ENCODE measurements at regions not wholly inside any gene's neighbourhood (a gene's known extent, or its start where the extent isn't known, plus 50 kb on each side); places are given as distances from the start of the nearest gene placed in this dataset.

- DNase-seq (ENCODE audit: low spot score) = no peak
- Mint-ChIP-seq H3K9me3 (no peaks in the 10 kb centered on the region), H3K4me1 (ENCODE audit: low read depth) (peaks cover 32% of the 10 kb centered on the region), H3K27ac (peak overlapping the region; percentile 10), H3K36me3 (ENCODE audit: low read depth) (peaks cover 3% of the 10 kb centered on the region), H3K4me3 (ENCODE audit: low read depth) (no peak overlapping the region), H3K27me3 (ENCODE audit: low read depth) (peaks cover 2% of the 10 kb centered on the region)
- intact Hi-C loops (cut with micrococcal nuclease) = loop anchor here (1.0 kb wide), 1 partner anchor 11 kb away; no protein-coding TSS in a partner anchor
Observed at GRCh38 chr7:17031906-17032551, 150.2 kb upstream of the AGR3 start.

GRCh38 chr7:17033245-17033644 lies 151.5 kb upstream of the AGR3 start:
- H3K4me1 Mint-ChIP-seq (ENCODE audit: low read depth) = peaks cover 31% of the 10 kb centered on the region
- no peak overlapping the region for H3K27ac Mint-ChIP-seq
- H3K4me3 Mint-ChIP-seq (ENCODE audit: low read depth) = no peak overlapping the region
- DNase-seq (ENCODE audit: low spot score) = no peak
- peaks cover 3% of the 10 kb centered on the region for H3K36me3 Mint-ChIP-seq (ENCODE audit: low read depth)
- intact Hi-C loops (cut with micrococcal nuclease) = no loop called here
- H3K9me3 Mint-ChIP-seq = no peaks in the 10 kb centered on the region
- H3K27me3 Mint-ChIP-seq (ENCODE audit: low read depth) = peaks cover 2% of the 10 kb centered on the region

- H3K9me3 Mint-ChIP-seq = no peaks in the 10 kb centered on the region
- no peak overlapping the region for H3K4me3 Mint-ChIP-seq (ENCODE audit: low read depth)
- peaks cover 2% of the 10 kb centered on the region for H3K27me3 Mint-ChIP-seq (ENCODE audit: low read depth)
- intact Hi-C loops (cut with micrococcal nuclease) = no loop called here
- DNase-seq (ENCODE audit: low spot score) = no peak
- peaks cover 34% of the 10 kb centered on the region for H3K4me1 Mint-ChIP-seq (ENCODE audit: low read depth)
- no peak overlapping the region for H3K27ac Mint-ChIP-seq
- no peaks in the 10 kb centered on the region for H3K36me3 Mint-ChIP-seq (ENCODE audit: low read depth)
Observed at GRCh38 chr7:17036584-17036983, 154.8 kb upstream of the AGR3 start.

- no peaks in the 10 kb centered on the region for H3K36me3 Mint-ChIP-seq (ENCODE audit: low read depth)
- no peak overlapping the region for H3K4me3 Mint-ChIP-seq (ENCODE audit: low read depth)
- intact Hi-C loops (cut with micrococcal nuclease) = no loop called here
- H3K27me3 Mint-ChIP-seq (ENCODE audit: low read depth) = peaks cover 2% of the 10 kb centered on the region
- no peaks in the 10 kb centered on the region for H3K9me3 Mint-ChIP-seq
- H3K27ac Mint-ChIP-seq = no peak overlapping the region
- DNase-seq (ENCODE audit: low spot score) = no peak
- peaks cover 31% of the 10 kb centered on the region for H3K4me1 Mint-ChIP-seq (ENCODE audit: low read depth)
Observed at GRCh38 chr7:17037356-17037755, 155.6 kb upstream of the AGR3 start.

- Mint-ChIP-seq H3K36me3 (ENCODE audit: low read depth) (no peaks in the 10 kb centered on the region), H3K9me3 (no peaks in the 10 kb centered on the region), H3K27me3 (ENCODE audit: low read depth) (peaks cover 2% of the 10 kb centered on the region), H3K4me3 (ENCODE audit: low read depth) (no peak overlapping the region), H3K27ac (no peak overlapping the region), H3K4me1 (ENCODE audit: low read depth) (peaks cover 33% of the 10 kb centered on the region)
- no peak for DNase-seq (ENCODE audit: low spot score)
- intact Hi-C loops (cut with micrococcal nuclease) = no loop called here
Observed at GRCh38 chr7:17038160-17038782, 156.5 kb upstream of the AGR3 start.

GRCh38 chr7:17038783-17039170 lies 157.0 kb upstream of the AGR3 start:
- H3K4me1 Mint-ChIP-seq (ENCODE audit: low read depth) = peaks cover 38% of the 10 kb centered on the region
- no peaks in the 10 kb centered on the region for H3K36me3 Mint-ChIP-seq (ENCODE audit: low read depth)
- intact Hi-C loops (cut with micrococcal nuclease) = no loop called here
- no peaks in the 10 kb centered on the region for H3K9me3 Mint-ChIP-seq
- H3K27ac Mint-ChIP-seq = no peak overlapping the region
- peaks cover 2% of the 10 kb centered on the region for H3K27me3 Mint-ChIP-seq (ENCODE audit: low read depth)
- H3K4me3 Mint-ChIP-seq (ENCODE audit: low read depth) = no peak overlapping the region
- DNase-seq (ENCODE audit: low spot score) = no peak

- Mint-ChIP-seq H3K4me3 (ENCODE audit: low read depth) (no peak overlapping the region), H3K36me3 (ENCODE audit: low read depth) (no peaks in the 10 kb centered on the region), H3K27ac (no peak overlapping the region), H3K4me1 (ENCODE audit: low read depth) (peaks cover 44% of the 10 kb centered on the region), H3K9me3 (no peaks in the 10 kb centered on the region), H3K27me3 (ENCODE audit: low read depth) (peaks cover 2% of the 10 kb centered on the region)
- intact Hi-C loops (cut with micrococcal nuclease) = no loop called here
- DNase-seq (ENCODE audit: low spot score) = no peak
Observed at GRCh38 chr7:17039372-17039771, 157.6 kb upstream of the AGR3 start.

GRCh38 chr7:17040716-17041115 lies 158.9 kb upstream of the AGR3 start:
- intact Hi-C loops (cut with micrococcal nuclease) = loop anchor here (1.0 to 5.0 kb wide), 7 partner anchors 17 to 262 kb away; no protein-coding TSS in a partner anchor
- H3K4me3 Mint-ChIP-seq (ENCODE audit: low read depth) = no peak overlapping the region
- no peaks in the 10 kb centered on the region for H3K36me3 Mint-ChIP-seq (ENCODE audit: low read depth)
- peaks cover 2% of the 10 kb centered on the region for H3K27me3 Mint-ChIP-seq (ENCODE audit: low read depth)
- peaks cover 53% of the 10 kb centered on the region for H3K4me1 Mint-ChIP-seq (ENCODE audit: low read depth)
- H3K9me3 Mint-ChIP-seq = no peaks in the 10 kb centered on the region
- DNase-seq (ENCODE audit: low spot score) = no peak
- H3K27ac Mint-ChIP-seq = no peak overlapping the region

- Mint-ChIP-seq H3K9me3 (no peaks in the 10 kb centered on the region), H3K4me1 (ENCODE audit: low read depth) (peaks cover 53% of the 10 kb centered on the region), H3K27me3 (ENCODE audit: low read depth) (peaks cover 2% of the 10 kb centered on the region), H3K36me3 (ENCODE audit: low read depth) (no peaks in the 10 kb centered on the region), H3K4me3 (ENCODE audit: low read depth) (peak overlapping the region; percentile 13), H3K27ac (peak overlapping the region; percentile 57)
- intact Hi-C loops (cut with micrococcal nuclease) = loop anchor here (1.0 to 5.0 kb wide), 7 partner anchors 18 to 261 kb away; no protein-coding TSS in a partner anchor
- no peak for DNase-seq (ENCODE audit: low spot score)
Observed at GRCh38 chr7:17041324-17041723, 159.5 kb upstream of the AGR3 start.

GRCh38 chr7:17042211-17042610 lies 160.4 kb upstream of the AGR3 start:
- H3K4me3 Mint-ChIP-seq (ENCODE audit: low read depth) = no peak overlapping the region
- peaks cover 53% of the 10 kb centered on the region for H3K4me1 Mint-ChIP-seq (ENCODE audit: low read depth)
- H3K9me3 Mint-ChIP-seq = no peaks in the 10 kb centered on the region
- no peaks in the 10 kb centered on the region for H3K27me3 Mint-ChIP-seq (ENCODE audit: low read depth)
- intact Hi-C loops (cut with micrococcal nuclease) = loop anchor here (5.0 kb wide), 4 partner anchors 40 to 260 kb away; no protein-coding TSS in a partner anchor
- no peak overlapping the region for H3K27ac Mint-ChIP-seq
- DNase-seq (ENCODE audit: low spot score) = no peak
- no peaks in the 10 kb centered on the region for H3K36me3 Mint-ChIP-seq (ENCODE audit: low read depth)

GRCh38 chr7:17043012-17043877 lies 161.5 kb upstream of the AGR3 start:
- H3K27ac Mint-ChIP-seq = no peak overlapping the region
- peak overlapping the region; percentile 6 for H3K4me3 Mint-ChIP-seq (ENCODE audit: low read depth)
- H3K4me1 Mint-ChIP-seq (ENCODE audit: low read depth) = peaks cover 49% of the 10 kb centered on the region
- intact Hi-C loops (cut with micrococcal nuclease) = loop anchor here (1.0 to 5.0 kb wide), 5 partner anchors 11 to 259 kb away; no protein-coding TSS in a partner anchor
- no peak for DNase-seq (ENCODE audit: low spot score)
- no peaks in the 10 kb centered on the region for H3K36me3 Mint-ChIP-seq (ENCODE audit: low read depth)
- H3K9me3 Mint-ChIP-seq = no peaks in the 10 kb centered on the region
- H3K27me3 Mint-ChIP-seq (ENCODE audit: low read depth) = no peaks in the 10 kb centered on the region

- H3K4me1 Mint-ChIP-seq (ENCODE audit: low read depth) = peaks cover 42% of the 10 kb centered on the region
- H3K27me3 Mint-ChIP-seq (ENCODE audit: low read depth) = no peaks in the 10 kb centered on the region
- intact Hi-C loops (cut with micrococcal nuclease) = loop anchor here (2.0 to 5.0 kb wide), 5 partner anchors 14 to 258 kb away; no protein-coding TSS in a partner anchor
- peak overlapping the region; percentile 9 for H3K27ac Mint-ChIP-seq
- no peaks in the 10 kb centered on the region for H3K36me3 Mint-ChIP-seq (ENCODE audit: low read depth)
- H3K9me3 Mint-ChIP-seq = no peaks in the 10 kb centered on the region
- H3K4me3 Mint-ChIP-seq (ENCODE audit: low read depth) = no peak overlapping the region
- no peak for DNase-seq (ENCODE audit: low spot score)
Observed at GRCh38 chr7:17044396-17044795, 162.6 kb upstream of the AGR3 start.

All from activated T-helper 2 cell treated with anti-CD3 and anti-CD28 coated beads, Interferon-gamma antibody, Interleukin-2, Interleukin-4, amounts not matched to agents 10 μg/mL and 5 μg/mL and 100 μg/mL, durations not matched to agents 14 hours and 24 hours and 36 hours (primary cell).